ENCODE measurements at regions not wholly inside any gene's neighbourhood (a gene's known extent, or its start where the extent isn't known, plus 50 kb on each side); places are given as distances from the start of the nearest gene placed in this dataset.

- Histone ChIP-seq H3K36me3 (ENCODE audit: control insufficient read depth, insufficient read depth, low read length) (no peaks in the 10 kb centered on the region), H3K27me3 (ENCODE audit: control insufficient read depth, insufficient read depth, low read length) (no peaks in the 10 kb centered on the region), H2AFZ (no peak overlapping the region), H3K4me2 (ENCODE audit: low read length) (no peak overlapping the region), H3K4me3 (ENCODE audit: low read depth, low read length) (no peak overlapping the region), H3K9me3 (ENCODE audit: control insufficient read depth, low read length) (no peaks in the 10 kb centered on the region), H3K27ac (no peak overlapping the region), H3K9ac (no peak overlapping the region), H3K4me1 (no peaks in the 10 kb centered on the region), H3K79me2 (peaks cover 6% of the 10 kb centered on the region)
- TF ChIP-seq CTCF (IDR thresholded peaks at IDR 0.05): no peak
Measured at GRCh38 chr1:201728731-201729130, 100.2 kb upstream of the IPO9 start.

- Histone ChIP-seq H3K27ac (no peak overlapping the region), H3K79me2 (peaks cover 6% of the 10 kb centered on the region)
Measured at GRCh38 chr1:201729973-201730608, 98.9 kb upstream of the IPO9 start.

GRCh38 chr1:201730611-201731010 is 98.3 kb upstream of the IPO9 start:
- Histone ChIP-seq H2AFZ (no peak overlapping the region), H3K79me2 (peaks cover 6% of the 10 kb centered on the region), H3K4me2 (ENCODE audit: low read length) (no peak overlapping the region), H3K27ac (no peak overlapping the region), H3K9me3 (ENCODE audit: control insufficient read depth, low read length) (no peaks in the 10 kb centered on the region), H3K4me1 (no peaks in the 10 kb centered on the region), H3K9ac (no peak overlapping the region), H3K27me3 (ENCODE audit: control insufficient read depth, insufficient read depth, low read length) (no peaks in the 10 kb centered on the region), H3K4me3 (ENCODE audit: low read depth, low read length) (no peak overlapping the region), H3K36me3 (ENCODE audit: control insufficient read depth, insufficient read depth, low read length) (no peaks in the 10 kb centered on the region)
- no peak for TF ChIP-seq CTCF (IDR thresholded peaks at IDR 0.05)

More at GRCh38 chr1:201729973-201730608, 98.9 kb upstream of the IPO9 start:
- H3K9me3 ChIP-seq (ENCODE audit: control insufficient read depth, low read length): no peaks in the 10 kb centered on the region
- no peaks in the 10 kb centered on the region for H3K27me3 ChIP-seq (ENCODE audit: control insufficient read depth, insufficient read depth, low read length)
- H3K4me2 ChIP-seq (ENCODE audit: low read length): no peak overlapping the region
- no peak overlapping the region for H2AFZ ChIP-seq
- H3K4me1 ChIP-seq: no peaks in the 10 kb centered on the region
- no peak overlapping the region for H3K4me3 ChIP-seq (ENCODE audit: low read depth, low read length)
- no peak overlapping the region for H3K9ac ChIP-seq
- no peaks in the 10 kb centered on the region for H3K36me3 ChIP-seq (ENCODE audit: control insufficient read depth, insufficient read depth, low read length)
- TF ChIP-seq CTCF (IDR thresholded peaks at IDR 0.05): no peak

GRCh38 chr1:201731142-201731541 is 97.8 kb upstream of the IPO9 start:
- H3K4me1 ChIP-seq: no peaks in the 10 kb centered on the region
- H3K36me3 ChIP-seq (ENCODE audit: control insufficient read depth, insufficient read depth, low read length): no peaks in the 10 kb centered on the region
- no peak overlapping the region for H3K9ac ChIP-seq
- H3K27me3 ChIP-seq (ENCODE audit: control insufficient read depth, insufficient read depth, low read length): no peaks in the 10 kb centered on the region
- no peaks in the 10 kb centered on the region for H3K9me3 ChIP-seq (ENCODE audit: control insufficient read depth, low read length)
- TF ChIP-seq CTCF (IDR thresholded peaks at IDR 0.05): no peak
- H3K4me3 ChIP-seq (ENCODE audit: low read depth, low read length): no peak overlapping the region
- H3K79me2 ChIP-seq: peaks cover 6% of the 10 kb centered on the region
- no peak overlapping the region for H2AFZ ChIP-seq
- no peak overlapping the region for H3K4me2 ChIP-seq (ENCODE audit: low read length)
- no peak overlapping the region for H3K27ac ChIP-seq

- Histone ChIP-seq H3K9me3 (ENCODE audit: control insufficient read depth, low read length) (no peaks in the 10 kb centered on the region), H3K36me3 (ENCODE audit: control insufficient read depth, insufficient read depth, low read length) (no peaks in the 10 kb centered on the region), H3K27ac (no peak overlapping the region), H3K9ac (no peak overlapping the region), H3K4me1 (no peaks in the 10 kb centered on the region), H3K27me3 (ENCODE audit: control insufficient read depth, insufficient read depth, low read length) (no peaks in the 10 kb centered on the region), H3K79me2 (peaks cover 6% of the 10 kb centered on the region), H3K4me3 (ENCODE audit: low read depth, low read length) (no peak overlapping the region), H3K4me2 (ENCODE audit: low read length) (no peak overlapping the region), H2AFZ (no peak overlapping the region)
- no peak for TF ChIP-seq CTCF (IDR thresholded peaks at IDR 0.05)
Measured at GRCh38 chr1:201731592-201731991, 97.4 kb upstream of the IPO9 start.
